Fibroblast of villous mesenchyme (primary cell): ENCODE measurements at regions not wholly inside any gene's neighbourhood (a gene's known extent, or its start where the extent isn't known, plus 50 kb on each side); places are given as distances from the start of the nearest gene placed in this dataset.

Experiments used
- DNase-seq: peaks from one replicate; pipeline ENCODE4 v3.0.0-alpha.2; 2010; ENCODE audit warnings: low read depth
- H3K4me3 ChIP-seq: 2 replicates; pipeline ENCODE4 v1.5.1; 2011; ENCODE audit warnings: low read depth, mild to moderate bottlenecking, low read length
- TF ChIP-seq, protein P1 (sequence below): IDR thresholded peaks from 2 replicates; pipeline ENCODE4 v1.5.1; 2012; ENCODE audit warnings: low read depth, mild to moderate bottlenecking, low read length; ENCODE audit not compliant: insufficient read depth

DNA sequence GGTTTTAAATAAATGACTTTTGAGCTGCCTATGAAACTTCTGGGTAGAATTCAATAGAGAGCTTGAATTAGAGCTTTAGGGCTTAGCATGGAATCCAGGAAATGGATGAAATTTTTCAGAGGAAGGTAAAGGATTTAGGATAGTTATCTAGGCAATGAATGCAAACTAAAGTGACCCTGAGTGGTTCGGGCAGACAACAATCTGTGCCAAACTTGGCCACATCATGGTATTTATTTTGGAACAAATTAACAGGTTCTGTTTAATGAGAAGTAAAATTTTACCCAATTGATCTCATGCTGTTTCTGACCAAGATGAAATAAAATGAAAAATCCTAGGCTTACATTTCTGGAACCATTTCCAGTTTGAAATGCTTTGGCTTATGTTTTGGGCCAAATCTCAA lies 934.4 kb downstream of the MAT2B start:
- no peak overlapping the region for H3K4me3 ChIP-seq
- DNase-seq = no peak
- TF ChIP-seq, protein P1, sequence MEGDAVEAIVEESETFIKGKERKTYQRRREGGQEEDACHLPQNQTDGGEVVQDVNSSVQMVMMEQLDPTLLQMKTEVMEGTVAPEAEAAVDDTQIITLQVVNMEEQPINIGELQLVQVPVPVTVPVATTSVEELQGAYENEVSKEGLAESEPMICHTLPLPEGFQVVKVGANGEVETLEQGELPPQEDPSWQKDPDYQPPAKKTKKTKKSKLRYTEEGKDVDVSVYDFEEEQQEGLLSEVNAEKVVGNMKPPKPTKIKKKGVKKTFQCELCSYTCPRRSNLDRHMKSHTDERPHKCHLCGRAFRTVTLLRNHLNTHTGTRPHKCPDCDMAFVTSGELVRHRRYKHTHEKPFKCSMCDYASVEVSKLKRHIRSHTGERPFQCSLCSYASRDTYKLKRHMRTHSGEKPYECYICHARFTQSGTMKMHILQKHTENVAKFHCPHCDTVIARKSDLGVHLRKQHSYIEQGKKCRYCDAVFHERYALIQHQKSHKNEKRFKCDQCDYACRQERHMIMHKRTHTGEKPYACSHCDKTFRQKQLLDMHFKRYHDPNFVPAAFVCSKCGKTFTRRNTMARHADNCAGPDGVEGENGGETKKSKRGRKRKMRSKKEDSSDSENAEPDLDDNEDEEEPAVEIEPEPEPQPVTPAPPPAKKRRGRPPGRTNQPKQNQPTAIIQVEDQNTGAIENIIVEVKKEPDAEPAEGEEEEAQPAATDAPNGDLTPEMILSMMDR = no peak

DNA sequence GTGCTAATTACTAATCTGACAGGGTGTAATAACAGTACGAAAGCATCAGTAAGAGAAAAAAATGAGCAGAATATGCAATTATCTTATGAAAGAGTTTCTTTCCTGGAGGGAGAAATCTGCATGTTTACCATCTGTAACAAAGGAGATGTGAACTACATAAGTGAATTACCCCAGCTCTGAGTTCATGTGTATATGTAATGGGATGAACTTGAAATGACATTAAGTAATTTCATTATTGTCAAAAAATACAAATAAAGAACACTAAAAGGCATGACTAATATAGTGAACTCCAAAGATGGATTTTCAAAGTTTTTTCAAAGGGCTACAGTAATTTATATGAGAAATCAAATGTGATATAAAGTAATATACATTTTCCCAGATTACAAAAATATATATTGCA lies 944.0 kb downstream of the MAT2B start:
- no peak overlapping the region for H3K4me3 ChIP-seq
- no peak for DNase-seq
- TF ChIP-seq, protein P1 = no peak

DNA sequence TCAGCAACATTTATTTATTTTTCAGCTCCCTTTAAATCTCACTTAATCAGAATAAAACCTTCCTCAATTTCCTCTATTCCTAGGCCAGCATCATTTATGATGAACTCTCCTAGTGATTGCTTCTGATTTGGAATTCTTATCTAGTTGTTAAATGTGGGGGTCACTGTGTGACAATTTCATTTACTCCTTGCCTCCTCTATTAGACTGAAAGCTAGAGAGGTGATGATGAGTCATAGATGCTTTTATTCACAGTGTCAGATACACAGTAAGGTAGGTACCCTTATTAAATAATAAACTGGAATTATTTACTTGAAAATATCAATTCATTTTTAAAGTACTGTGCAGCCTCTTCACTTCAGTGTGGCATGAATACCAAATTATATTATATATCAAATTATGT lies 960.6 kb downstream of the MAT2B start:
- no peak for DNase-seq
- H3K4me3 ChIP-seq = no peak overlapping the region
- TF ChIP-seq, protein P1 = no peak

DNA sequence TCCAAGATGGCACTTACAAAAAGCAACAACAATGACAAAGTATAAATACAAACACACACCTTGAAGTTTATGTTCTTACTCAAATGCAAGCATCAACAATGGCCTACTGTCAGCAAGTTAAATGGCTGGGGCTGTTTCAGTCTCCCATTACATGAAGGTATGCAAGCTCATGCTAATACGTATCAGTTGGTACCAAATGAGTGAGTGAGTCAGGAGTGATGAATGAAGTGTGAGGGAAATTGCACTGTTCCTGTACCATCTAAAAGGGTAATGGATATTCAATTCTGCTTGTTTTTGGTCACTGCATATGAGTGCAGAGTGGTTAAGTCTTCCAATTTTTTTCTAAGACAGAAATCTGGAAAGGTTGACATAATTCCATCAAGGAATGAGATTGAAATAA lies 964.9 kb downstream of the MAT2B start:
- no peak overlapping the region for H3K4me3 ChIP-seq
- TF ChIP-seq, protein P1 = no peak
- no peak for DNase-seq

DNA sequence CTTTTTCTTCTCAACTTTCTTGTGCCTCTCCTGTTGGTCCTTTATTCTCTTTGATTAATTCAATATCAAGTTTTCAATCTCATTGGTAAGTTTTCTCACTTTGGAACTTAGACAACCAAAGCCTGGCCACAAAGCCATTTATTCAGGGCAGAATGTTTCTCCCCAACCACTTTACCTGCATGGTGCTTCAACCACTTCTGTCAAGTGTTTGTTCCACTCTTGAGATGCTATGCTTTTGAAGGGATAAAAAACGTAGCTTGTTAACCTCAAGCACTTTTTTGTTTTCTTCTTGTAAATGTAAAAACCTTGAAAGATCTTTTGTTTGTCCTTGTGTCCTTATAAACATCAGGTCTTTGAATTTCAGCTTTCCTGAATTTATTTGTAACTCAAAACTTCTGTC lies 966.7 kb downstream of the MAT2B start:
- H3K4me3 ChIP-seq = no peak overlapping the region
- TF ChIP-seq, protein P1 = no peak
- no peak for DNase-seq

DNA sequence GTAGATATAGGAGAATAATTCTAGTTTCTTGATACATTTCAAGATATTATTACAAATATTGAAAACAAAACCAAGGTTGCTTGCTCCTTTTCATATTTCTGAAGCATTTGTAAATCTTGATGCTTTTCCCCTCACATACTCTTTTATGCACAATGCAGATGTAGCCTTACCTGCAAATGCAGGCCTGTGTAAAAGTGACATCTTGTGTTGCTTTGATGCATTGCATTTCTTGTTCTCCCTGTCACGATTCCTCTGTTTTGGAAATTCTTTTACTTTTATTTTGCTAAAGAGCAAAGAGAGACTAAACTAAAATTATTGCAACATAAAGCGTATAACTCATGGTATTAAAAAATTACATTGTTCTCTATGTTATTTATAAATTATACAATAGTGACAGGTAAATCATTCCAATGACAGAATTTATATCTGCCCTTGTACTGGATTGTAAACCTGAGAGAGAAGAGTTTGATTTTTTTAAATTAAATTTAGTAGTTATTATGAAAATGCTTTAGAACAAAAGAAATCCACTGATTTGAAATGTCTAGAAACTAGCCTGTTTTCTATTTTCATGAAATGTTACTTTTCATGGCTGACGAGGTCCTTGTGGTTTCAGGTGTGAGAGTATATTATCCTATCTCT lies 970.0 kb downstream of the MAT2B start:
- TF ChIP-seq, protein P1 = peak; percentile 13

DNA sequence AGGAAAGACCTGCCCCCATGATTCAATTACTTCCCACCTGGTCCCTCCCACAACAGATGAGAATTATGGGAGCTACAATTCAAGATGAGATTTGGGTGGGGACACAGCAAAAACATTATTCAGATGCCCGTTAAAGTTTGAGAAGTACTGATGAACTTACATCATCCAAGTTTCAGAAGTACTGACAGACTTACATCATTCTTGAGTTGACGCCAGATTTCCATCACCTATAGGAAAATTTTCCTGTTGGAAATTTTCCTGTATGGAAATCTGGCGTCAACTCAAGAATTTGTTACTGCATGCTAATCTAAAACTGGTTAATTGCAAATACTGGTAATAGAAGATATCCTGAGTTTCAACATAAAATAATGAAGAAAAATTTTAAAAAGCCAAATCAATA lies 975.9 kb downstream of the MAT2B start:
- TF ChIP-seq, protein P1 = no peak
- H3K4me3 ChIP-seq = no peak overlapping the region
- DNase-seq = no peak

More for the DNA sequence above, 970.0 kb downstream of the MAT2B start:
- peak; percentile 1 for DNase-seq
- no peak overlapping the region for H3K4me3 ChIP-seq
